Activated naive CD4-positive, alpha-beta T cell treated with anti-CD3 and anti-CD28 coated beads, Interleukin-2, amount 10 ng/mL, durations not matched to agents 7 days and 5 days (primary cell): ENCODE measurements at regions not wholly inside any gene's neighbourhood (a gene's known extent, or its start where the extent isn't known, plus 50 kb on each side); places are given as distances from the start of the nearest gene placed in this dataset.

ENCODE experiments used
- CTCF ChIA-PET: fragments of 350-600 bp; sonication (Branson Sonifier 250); formaldehyde crosslinking; loops from one replicate; lab custom pipeline; 2021; ENCODE audit warnings: antibody characterized with exemption; lab: Charles Lee
- DNase-seq: peaks from one replicate; pipeline ENCODE4 v3.0.0-alpha.2; 2020
- H3K27ac Mint-ChIP-seq: one replicate; pipeline ENCODE4 v1.8.0; 2021; ENCODE audit warnings: mild to moderate bottlenecking, moderate library complexity, mixed read lengths
- H3K27me3 Mint-ChIP-seq: one replicate; pipeline ENCODE4 v1.8.0; 2021; ENCODE audit warnings: mild to moderate bottlenecking, mixed read lengths
- H3K36me3 Mint-ChIP-seq: one replicate; pipeline ENCODE4 v1.8.0; 2021; ENCODE audit warnings: mixed read lengths
- H3K4me1 Mint-ChIP-seq: one replicate; pipeline ENCODE4 v1.8.0; 2021; ENCODE audit warnings: mixed read lengths
- H3K4me3 Mint-ChIP-seq: one replicate; pipeline ENCODE4 v1.8.0; 2021; ENCODE audit warnings: mild to moderate bottlenecking, moderate library complexity, mixed read lengths
- H3K9me3 Mint-ChIP-seq: one replicate; pipeline ENCODE4 v1.8.0; 2021; ENCODE audit warnings: mixed read lengths

- Mint-ChIP-seq H3K4me3 (no peak overlapping the region), H3K27ac (no peak overlapping the region), H3K9me3 (no peaks in the 10 kb centered on the region), H3K27me3 (no peaks in the 10 kb centered on the region), H3K36me3 (no peaks in the 10 kb centered on the region), H3K4me1 (no peaks in the 10 kb centered on the region)
- CTCF ChIA-PET = no interaction called here
- no peak for DNase-seq
Observed at GRCh38 chr3:115330430-115330829, 183.3 kb upstream of the ZBTB20 start.

GRCh38 chr3:115332998-115333397 lies 185.9 kb upstream of the ZBTB20 start:
- no peaks in the 10 kb centered on the region for H3K9me3 Mint-ChIP-seq
- H3K27me3 Mint-ChIP-seq = no peaks in the 10 kb centered on the region
- no peaks in the 10 kb centered on the region for H3K4me1 Mint-ChIP-seq
- CTCF ChIA-PET = no interaction called here
- H3K27ac Mint-ChIP-seq = no peak overlapping the region
- no peak for DNase-seq
- no peaks in the 10 kb centered on the region for H3K36me3 Mint-ChIP-seq
- no peak overlapping the region for H3K4me3 Mint-ChIP-seq

DNA sequence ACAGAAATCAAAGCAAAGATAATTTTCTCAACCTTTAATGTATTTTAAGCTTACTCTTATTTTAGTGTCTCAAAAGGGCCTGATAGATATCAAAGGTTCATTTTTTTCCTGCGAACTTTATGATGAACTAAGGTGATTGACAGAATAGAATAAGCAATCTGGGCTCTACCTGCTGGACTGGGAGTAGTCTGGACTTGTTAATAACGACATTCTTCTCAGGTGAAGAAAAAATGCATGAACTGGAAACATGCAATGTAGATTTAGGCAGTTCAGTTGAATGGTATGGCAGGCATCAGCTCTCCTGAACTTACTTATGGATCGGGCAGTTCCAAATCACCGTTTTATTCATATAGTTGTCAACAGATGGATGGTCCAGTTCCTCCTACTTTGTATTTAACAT lies 189.7 kb upstream of the ZBTB20 start:
- Mint-ChIP-seq H3K4me3 (no peak overlapping the region), H3K27ac (no peak overlapping the region), H3K27me3 (no peaks in the 10 kb centered on the region), H3K9me3 (no peaks in the 10 kb centered on the region), H3K4me1 (no peaks in the 10 kb centered on the region), H3K36me3 (no peaks in the 10 kb centered on the region)
- DNase-seq = no peak
- CTCF ChIA-PET = no interaction called here

DNA sequence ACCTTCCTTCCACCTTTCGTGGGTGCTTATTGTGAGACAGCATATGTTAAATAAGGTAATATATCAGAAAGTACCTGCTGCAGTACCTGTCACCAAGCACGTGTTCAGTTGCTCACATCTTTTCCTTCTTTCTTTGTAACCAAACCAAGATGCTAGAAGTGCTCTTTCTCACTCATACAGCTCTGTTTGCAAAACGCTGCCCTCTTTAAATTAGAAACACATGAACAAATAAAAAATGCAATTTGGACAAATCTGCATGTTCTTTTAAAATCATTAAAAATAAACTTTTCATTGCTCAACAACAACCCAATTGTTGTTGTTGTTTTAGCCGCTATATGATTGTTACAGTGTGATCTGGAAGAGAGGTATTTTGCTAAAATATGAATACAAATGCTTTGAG lies 193.5 kb upstream of the ZBTB20 start:
- CTCF ChIA-PET = no interaction called here
- no peak for DNase-seq
- Mint-ChIP-seq H3K9me3 (no peaks in the 10 kb centered on the region), H3K4me1 (no peaks in the 10 kb centered on the region), H3K4me3 (no peak overlapping the region), H3K36me3 (no peaks in the 10 kb centered on the region), H3K27me3 (no peaks in the 10 kb centered on the region), H3K27ac (no peak overlapping the region)

GRCh38 chr3:115341208-115341607 lies 194.1 kb upstream of the ZBTB20 start:
- Mint-ChIP-seq H3K4me3 (no peak overlapping the region), H3K4me1 (no peaks in the 10 kb centered on the region), H3K9me3 (no peaks in the 10 kb centered on the region), H3K27me3 (peaks cover 5% of the 10 kb centered on the region), H3K36me3 (no peaks in the 10 kb centered on the region), H3K27ac (no peak overlapping the region)
- no peak for DNase-seq
- CTCF ChIA-PET = no interaction called here

- peaks cover 8% of the 10 kb centered on the region for H3K27me3 Mint-ChIP-seq
- no peak overlapping the region for H3K27ac Mint-ChIP-seq
- no peaks in the 10 kb centered on the region for H3K9me3 Mint-ChIP-seq
- H3K4me3 Mint-ChIP-seq = no peak overlapping the region
- CTCF ChIA-PET = no interaction called here
- no peak for DNase-seq
- no peaks in the 10 kb centered on the region for H3K36me3 Mint-ChIP-seq
- H3K4me1 Mint-ChIP-seq = no peaks in the 10 kb centered on the region
Observed at GRCh38 chr3:115347737-115348136, 200.6 kb upstream of the ZBTB20 start.

DNA sequence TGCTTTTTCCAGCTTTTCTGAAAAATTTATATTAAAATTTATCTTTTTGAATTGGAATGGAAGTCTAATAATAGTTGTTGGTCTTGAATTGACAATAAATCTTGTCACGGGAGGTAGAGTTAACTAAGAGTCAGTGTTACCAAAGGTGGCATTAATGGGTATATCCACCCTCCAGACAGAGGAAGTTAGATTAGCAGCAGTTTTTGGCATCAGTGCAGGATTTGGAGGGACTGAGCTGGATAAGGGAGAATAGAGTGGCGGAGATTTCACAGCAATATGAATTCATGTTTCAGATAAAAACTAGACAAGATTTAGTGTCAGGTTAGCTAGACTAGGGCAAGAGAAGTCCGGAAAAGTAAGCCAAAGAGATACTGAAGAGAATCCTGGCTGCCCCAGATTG lies 201.3 kb upstream of the ZBTB20 start:
- peaks cover 8% of the 10 kb centered on the region for H3K27me3 Mint-ChIP-seq
- H3K9me3 Mint-ChIP-seq = no peaks in the 10 kb centered on the region
- no peaks in the 10 kb centered on the region for H3K4me1 Mint-ChIP-seq
- H3K36me3 Mint-ChIP-seq = no peaks in the 10 kb centered on the region
- CTCF ChIA-PET = no interaction called here
- no peak overlapping the region for H3K27ac Mint-ChIP-seq
- DNase-seq = no peak
- no peak overlapping the region for H3K4me3 Mint-ChIP-seq

DNA sequence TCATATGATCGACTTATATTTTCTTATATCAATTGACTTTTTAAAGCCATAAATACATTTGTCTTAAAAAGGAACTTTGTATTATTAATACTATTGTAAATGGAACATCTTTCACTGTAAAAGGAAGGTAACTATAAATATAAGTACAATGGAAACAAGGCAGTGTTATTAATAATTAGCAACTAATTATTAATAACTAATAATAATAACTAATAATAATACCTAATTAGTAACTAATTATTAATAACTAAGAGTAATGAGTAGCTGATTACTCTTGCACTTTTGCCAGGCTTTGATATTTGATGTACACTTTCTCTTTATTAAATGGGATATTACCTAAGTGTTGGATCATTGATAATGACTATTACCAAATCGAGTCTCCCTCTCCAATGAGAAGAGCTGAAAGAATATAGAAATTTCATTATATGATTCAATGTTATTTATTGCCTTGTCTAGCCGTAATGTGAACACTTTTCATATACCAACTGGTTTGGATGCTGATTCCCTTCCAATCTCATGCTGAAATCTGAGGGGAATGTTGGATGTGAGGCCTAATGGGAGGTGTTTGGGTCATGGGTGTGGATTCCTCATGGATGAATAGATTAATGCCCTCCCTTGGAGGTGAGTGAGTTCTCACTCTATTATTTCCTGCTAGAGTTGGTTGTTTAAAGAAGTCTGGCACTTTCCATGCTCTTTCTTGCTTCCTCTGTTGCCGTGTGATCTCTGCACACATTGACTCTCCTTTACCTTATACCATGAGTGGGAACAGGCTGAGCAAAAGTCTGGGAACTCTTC lies 202.1 kb upstream of the ZBTB20 start:
- no peak overlapping the region for H3K4me3 Mint-ChIP-seq
- no peak overlapping the region for H3K27ac Mint-ChIP-seq
- CTCF ChIA-PET = no interaction called here
- DNase-seq = no peak
- peaks cover 8% of the 10 kb centered on the region for H3K27me3 Mint-ChIP-seq
- H3K4me1 Mint-ChIP-seq = no peaks in the 10 kb centered on the region
- no peaks in the 10 kb centered on the region for H3K36me3 Mint-ChIP-seq
- H3K9me3 Mint-ChIP-seq = no peaks in the 10 kb centered on the region

- H3K27me3 Mint-ChIP-seq = peaks cover 8% of the 10 kb centered on the region
- no peaks in the 10 kb centered on the region for H3K4me1 Mint-ChIP-seq
- no peaks in the 10 kb centered on the region for H3K36me3 Mint-ChIP-seq
- H3K27ac Mint-ChIP-seq = no peak overlapping the region
- H3K4me3 Mint-ChIP-seq = no peak overlapping the region
- no peaks in the 10 kb centered on the region for H3K9me3 Mint-ChIP-seq
- CTCF ChIA-PET = no interaction called here
- no peak for DNase-seq
Observed at GRCh38 chr3:115350606-115351005, 203.5 kb upstream of the ZBTB20 start.

DNA sequence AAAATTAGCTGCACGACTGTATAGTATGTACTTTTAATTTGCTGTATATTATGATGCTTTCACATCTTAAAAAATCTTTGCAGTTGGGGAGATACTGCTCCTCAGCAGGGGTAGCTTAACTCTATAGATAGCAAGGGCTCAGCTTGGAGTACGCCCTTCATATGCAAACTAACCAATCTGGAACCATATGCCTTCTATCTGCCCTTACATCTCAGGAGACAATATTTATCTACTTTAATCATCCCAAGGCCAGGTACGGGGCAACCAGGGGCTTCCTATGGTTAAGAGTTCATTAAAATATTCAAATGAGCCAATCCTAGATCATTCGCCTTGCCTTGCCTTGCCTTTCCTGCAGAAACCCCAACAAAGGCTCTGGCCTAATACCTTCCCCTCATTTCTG lies 204.1 kb upstream of the ZBTB20 start:
- Mint-ChIP-seq H3K4me1 (no peaks in the 10 kb centered on the region), H3K4me3 (no peak overlapping the region)

DNA sequence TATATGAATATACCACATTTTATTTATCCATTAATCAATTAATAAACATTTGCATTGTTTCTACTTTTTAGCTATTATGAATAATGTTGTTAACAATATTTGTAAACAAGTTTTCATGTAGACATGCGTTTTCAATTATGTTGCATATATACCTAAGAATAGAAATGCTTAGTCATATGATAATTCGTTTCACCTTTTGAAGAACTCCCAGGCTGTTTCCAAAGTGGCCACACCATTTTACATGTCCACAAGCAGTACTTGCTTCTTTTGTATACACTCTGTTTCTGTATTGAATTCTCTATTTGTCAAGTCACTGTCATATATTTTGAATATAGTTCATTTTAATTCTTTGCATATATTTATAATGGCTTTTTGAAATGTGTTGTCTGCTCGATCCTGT lies 206.9 kb upstream of the ZBTB20 start:
- H3K27ac Mint-ChIP-seq = no peak overlapping the region
- H3K4me1 Mint-ChIP-seq = no peaks in the 10 kb centered on the region
- H3K4me3 Mint-ChIP-seq = no peak overlapping the region
- H3K36me3 Mint-ChIP-seq = no peaks in the 10 kb centered on the region
- no peaks in the 10 kb centered on the region for H3K9me3 Mint-ChIP-seq
- no peak for DNase-seq
- peaks cover 3% of the 10 kb centered on the region for H3K27me3 Mint-ChIP-seq
- CTCF ChIA-PET = no interaction called here

More for the DNA sequence above, 204.1 kb upstream of the ZBTB20 start:
- Mint-ChIP-seq H3K27ac (no peak overlapping the region), H3K27me3 (peaks cover 3% of the 10 kb centered on the region), H3K9me3 (no peaks in the 10 kb centered on the region), H3K36me3 (no peaks in the 10 kb centered on the region)
- no peak for DNase-seq
- CTCF ChIA-PET = no interaction called here

GRCh38 chr3:115357456-115357855 lies 210.4 kb upstream of the ZBTB20 start:
- H3K4me3 Mint-ChIP-seq = no peak overlapping the region
- H3K27ac Mint-ChIP-seq = no peak overlapping the region
- CTCF ChIA-PET = no interaction called here
- no peaks in the 10 kb centered on the region for H3K9me3 Mint-ChIP-seq
- H3K4me1 Mint-ChIP-seq = peaks cover 7% of the 10 kb centered on the region
- no peaks in the 10 kb centered on the region for H3K36me3 Mint-ChIP-seq
- DNase-seq = no peak
- H3K27me3 Mint-ChIP-seq = no peaks in the 10 kb centered on the region

- Mint-ChIP-seq H3K4me3 (no peak overlapping the region), H3K4me1 (peaks cover 7% of the 10 kb centered on the region), H3K9me3 (no peaks in the 10 kb centered on the region), H3K36me3 (no peaks in the 10 kb centered on the region), H3K27me3 (no peaks in the 10 kb centered on the region), H3K27ac (no peak overlapping the region)
- CTCF ChIA-PET = interaction anchor here (0.5 kb wide), 1 partner anchor 1866 kb away, joined by 3 read pairs; no protein-coding TSS in a partner anchor
- DNase-seq = no peak
Observed at GRCh38 chr3:115359536-115359935, 212.4 kb upstream of the ZBTB20 start.

DNA sequence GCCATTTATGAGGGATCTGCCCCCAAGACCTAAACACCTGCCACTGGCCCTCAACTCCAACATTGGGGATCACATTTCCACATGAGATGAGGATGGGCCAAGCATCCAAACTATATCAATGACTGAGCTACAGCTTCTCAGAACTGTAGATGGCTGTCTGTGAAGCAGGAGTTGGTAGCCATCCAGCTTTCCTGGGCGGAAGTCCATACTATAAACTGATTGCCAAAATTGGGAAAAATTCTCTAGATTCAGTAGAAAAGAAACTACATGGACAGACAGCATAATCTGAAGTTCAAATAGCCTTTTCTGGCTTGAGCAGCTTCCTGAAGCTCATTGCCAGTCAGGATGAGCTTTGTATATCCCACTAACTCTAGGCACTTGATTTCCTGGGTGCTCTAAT lies 214.7 kb upstream of the ZBTB20 start:
- Mint-ChIP-seq H3K36me3 (no peaks in the 10 kb centered on the region), H3K27ac (no peak overlapping the region), H3K4me1 (peaks cover 7% of the 10 kb centered on the region), H3K27me3 (no peaks in the 10 kb centered on the region), H3K4me3 (no peak overlapping the region), H3K9me3 (peaks cover 4% of the 10 kb centered on the region)
- CTCF ChIA-PET = no interaction called here
- no peak for DNase-seq

DNA sequence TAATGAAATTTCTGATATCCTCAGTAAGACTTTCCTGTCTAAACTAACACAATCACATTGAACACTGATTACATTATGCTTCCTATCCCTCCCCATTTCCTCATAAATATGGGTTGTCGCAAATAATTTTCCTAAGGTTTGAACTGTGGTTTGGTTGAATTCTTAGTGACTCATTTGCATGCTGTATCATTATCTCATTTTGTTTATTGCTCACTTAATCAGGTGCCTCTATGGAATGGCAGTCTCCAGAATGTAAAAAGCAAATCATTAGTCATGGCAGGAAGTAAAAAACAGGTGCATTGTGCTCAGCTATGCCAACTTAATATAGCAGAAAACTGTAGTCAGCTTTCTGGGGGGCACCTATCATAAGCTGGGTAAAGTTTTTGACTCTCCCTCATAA lies 216.0 kb upstream of the ZBTB20 start:
- no peaks in the 10 kb centered on the region for H3K36me3 Mint-ChIP-seq
- no peak overlapping the region for H3K27ac Mint-ChIP-seq
- DNase-seq = no peak
- no peak overlapping the region for H3K4me3 Mint-ChIP-seq
- no peaks in the 10 kb centered on the region for H3K27me3 Mint-ChIP-seq
- H3K4me1 Mint-ChIP-seq = peaks cover 7% of the 10 kb centered on the region
- peaks cover 4% of the 10 kb centered on the region for H3K9me3 Mint-ChIP-seq
- CTCF ChIA-PET = no interaction called here
